HG02981 (cell line): ENCODE measurements at regions not wholly inside any gene's neighbourhood (a gene's known extent, or its start where the extent isn't known, plus 50 kb on each side); places are given as distances from the start of the nearest gene placed in this dataset.
"Not testable (repeated sequence)": the region's sequence is repeated elsewhere in the genome, so short reads cannot be mapped to it uniquely, and the experiment has no call there.

Experiments
- ATAC-seq: cut with Tn5 transposase; IDR thresholded peaks from one replicate; pipeline ENCODE4 v1.9.1; 2021; ENCODE audit warnings: mild to moderate bottlenecking, moderate library complexity; ENCODE audit not compliant: unreplicated experiment

DNA sequence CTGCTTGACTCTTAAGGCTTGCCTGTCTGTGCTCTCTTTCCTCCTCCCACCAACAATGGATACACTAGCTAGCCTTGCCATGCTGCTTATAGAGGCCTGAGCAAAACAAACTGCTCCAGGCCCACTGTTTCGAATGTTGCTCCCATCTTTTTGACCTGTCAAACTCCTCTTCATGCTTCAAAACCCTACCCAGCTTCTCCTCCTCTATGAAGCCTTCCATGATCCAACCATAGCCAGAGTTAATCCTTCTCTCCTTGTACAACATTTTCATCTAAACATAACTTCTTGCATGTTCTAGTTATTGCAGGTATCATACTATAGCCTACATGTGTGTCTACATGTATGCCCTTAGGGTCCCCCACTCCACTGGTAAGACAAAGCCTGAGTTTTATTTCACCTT is 426.7 kb upstream of the MGMT start:
- no peak for ATAC-seq

- ATAC-seq: no peak
Observed at GRCh38 chr10:129041916-129042315, 425.1 kb upstream of the MGMT start.

- no peak for ATAC-seq
Observed at GRCh38 chr10:129042776-129043595, 424.1 kb upstream of the MGMT start.

- ATAC-seq: no peak
Observed at GRCh38 chr10:129043691-129044090, 423.4 kb upstream of the MGMT start.

DNA sequence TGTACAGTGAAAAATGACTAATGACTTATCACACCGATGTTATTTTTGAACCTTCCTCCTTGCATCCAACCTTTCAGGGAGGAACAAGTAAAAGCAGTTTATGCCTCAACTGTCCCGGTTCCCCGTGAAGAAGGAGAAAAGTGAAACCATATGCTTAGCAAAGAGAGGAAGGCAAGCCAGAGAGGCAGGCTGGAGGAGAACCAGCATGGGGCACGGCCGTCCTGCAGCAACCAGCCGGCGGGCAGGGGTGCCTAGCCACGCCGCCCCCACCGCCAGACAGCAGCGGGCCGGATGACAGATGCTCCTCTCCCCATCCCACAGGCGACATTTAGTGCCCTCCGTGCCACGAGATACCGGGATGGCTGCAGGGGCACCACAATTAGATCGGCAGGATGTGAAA is 421.4 kb upstream of the MGMT start:
- no peak for ATAC-seq

GRCh38 chr10:129046065-129046681 is 420.9 kb upstream of the MGMT start:
- ATAC-seq: no peak

DNA sequence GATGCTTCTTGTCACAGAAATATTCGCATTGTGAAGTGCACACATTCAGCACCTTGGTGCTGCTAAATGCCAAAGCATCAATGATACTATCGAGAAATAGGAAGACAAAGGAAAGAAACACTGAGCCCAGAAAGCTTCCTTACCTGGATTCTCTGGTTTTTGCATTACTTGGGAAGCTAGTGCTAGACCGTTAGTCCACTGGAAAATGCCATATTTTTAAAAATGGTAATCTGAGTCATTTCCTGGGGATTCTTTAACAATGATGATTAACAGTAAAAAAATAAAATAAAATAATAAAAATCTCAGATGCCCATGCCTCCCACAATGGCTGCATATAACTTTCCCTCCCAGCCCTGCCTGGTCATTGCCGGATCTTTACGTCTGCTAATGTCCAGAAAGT is 420.1 kb upstream of the MGMT start:
- ATAC-seq: no peak

DNA sequence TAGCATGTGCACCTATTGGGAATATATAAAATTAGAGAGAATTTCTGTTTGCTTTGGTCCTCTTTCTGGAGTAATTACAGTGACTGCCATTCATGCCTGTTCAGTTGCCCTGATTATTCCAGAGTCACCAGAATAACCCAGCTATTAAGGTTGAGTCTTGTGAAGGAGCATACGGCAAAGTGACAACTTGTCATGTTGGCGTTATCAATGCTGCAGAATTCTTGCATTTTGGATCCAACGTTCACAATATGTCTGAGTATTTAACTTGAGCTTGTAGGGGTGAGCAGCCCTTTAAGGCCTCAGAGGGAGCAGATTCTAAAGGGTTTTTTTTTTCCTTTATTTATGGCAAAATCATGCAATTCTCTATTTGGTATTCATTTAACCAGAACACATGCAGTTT is 419.4 kb upstream of the MGMT start:
- ATAC-seq: no peak

- ATAC-seq: no peak
Observed at GRCh38 chr10:129048513-129048912, 418.5 kb upstream of the MGMT start.

DNA sequence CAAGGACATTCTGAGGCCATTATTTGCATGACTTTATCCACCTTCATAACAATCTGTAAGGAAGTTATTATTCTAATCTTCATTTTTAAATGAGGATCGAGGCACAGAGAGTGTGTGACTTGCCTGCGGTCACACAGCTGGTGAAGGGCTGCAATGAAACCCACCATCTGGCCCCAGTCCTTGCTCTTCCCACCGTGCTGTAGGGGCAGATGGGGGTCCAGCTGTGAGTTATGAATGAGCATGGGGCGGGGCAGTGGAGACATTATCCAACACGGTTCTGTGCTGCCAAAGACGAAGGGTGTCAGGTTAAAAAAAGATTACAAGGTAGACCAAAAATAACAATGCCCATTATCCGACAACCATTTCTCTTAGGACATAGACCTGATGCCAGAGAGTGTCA is 417.5 kb upstream of the MGMT start:
- ATAC-seq: no peak

DNA sequence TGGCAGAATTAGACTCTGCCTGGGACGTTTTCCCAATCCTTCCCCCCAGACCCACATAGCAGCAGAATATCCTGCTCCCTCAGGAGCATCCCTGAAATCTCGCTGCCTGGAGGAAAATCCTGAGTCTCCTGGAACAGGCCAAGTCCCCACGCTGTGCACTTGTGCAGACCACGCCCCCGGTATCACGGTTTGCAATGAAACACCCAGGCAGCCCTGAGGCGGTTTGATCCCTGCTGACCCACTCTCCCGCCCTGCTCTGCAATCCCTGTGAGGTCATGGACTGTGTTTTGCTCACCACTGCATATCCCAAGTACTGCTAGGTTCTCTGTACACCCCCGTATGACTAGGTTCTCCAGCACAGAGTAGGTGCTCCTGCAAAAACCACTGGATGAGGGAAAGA is 411.8 kb upstream of the MGMT start:
- no peak for ATAC-seq

- no peak for ATAC-seq
Observed at GRCh38 chr10:129055986-129056385, 411.1 kb upstream of the MGMT start.

GRCh38 chr10:129056734-129057689 is 410.0 kb upstream of the MGMT start:
- no peak for ATAC-seq

DNA sequence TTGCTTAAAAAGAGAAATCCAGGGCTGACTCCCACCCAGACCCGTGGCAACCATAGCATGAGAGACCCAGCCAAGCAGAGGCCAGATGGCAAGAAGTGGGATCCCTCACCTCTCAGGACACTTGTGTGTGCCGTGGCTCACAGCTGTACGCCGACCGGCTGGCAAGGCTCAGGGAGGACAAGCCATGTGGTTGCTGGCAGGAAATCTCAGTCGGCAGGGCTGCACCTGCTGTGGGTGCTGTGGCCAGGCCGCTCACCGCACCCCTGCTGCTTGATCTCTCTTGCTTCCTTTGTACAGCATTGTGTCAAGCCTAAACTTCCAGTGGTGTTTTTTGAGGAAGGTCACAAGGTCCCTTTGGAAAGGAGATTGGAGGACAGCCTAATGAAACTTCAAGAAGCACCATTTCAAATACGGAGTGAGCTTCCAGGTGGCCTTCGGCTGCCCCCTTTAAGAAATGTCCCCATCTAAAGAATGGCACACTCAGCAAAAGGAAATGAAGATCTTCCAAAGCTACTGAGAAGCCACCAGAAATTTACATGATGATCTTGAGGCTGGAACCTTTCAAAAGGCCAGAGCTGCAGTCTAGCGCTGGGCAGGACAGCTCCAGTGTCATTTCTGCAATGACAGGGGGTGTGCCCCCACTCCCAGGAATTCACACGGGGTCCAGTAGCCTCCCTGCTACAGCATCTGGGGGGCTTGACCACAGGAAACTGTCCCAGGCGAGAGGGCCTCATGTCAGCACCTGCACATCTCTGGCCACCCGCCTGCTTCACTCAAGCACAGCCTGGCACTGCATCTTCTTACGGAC is 409.0 kb upstream of the MGMT start:
- peak; percentile 86 for ATAC-seq

- no peak for ATAC-seq
Observed at GRCh38 chr10:129058664-129059155, 408.3 kb upstream of the MGMT start.

DNA sequence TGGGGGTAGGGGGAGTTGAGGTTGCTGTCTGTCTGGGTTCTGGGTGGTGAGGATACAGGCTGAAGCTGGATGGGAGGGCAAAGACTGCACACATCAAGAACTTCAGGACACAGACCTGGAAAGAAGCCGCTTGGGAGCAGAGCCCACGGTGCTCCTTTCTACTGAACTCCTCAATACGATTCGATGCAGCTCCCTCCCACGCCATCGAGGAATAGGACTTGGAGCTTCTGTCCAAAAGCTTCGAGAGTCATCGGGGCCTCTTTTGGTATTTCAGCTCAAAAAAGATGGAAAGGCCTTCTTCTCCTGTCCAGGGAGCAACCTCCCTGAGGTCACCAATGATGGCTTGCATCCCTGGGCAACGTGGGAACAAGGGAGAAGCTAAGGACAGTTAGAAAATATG is 407.1 kb upstream of the MGMT start:
- no peak for ATAC-seq

- ATAC-seq: no peak
Observed at GRCh38 chr10:129063212-129063611, 403.8 kb upstream of the MGMT start.

GRCh38 chr10:129063877-129064276 is 403.2 kb upstream of the MGMT start:
- ATAC-seq: no peak

DNA sequence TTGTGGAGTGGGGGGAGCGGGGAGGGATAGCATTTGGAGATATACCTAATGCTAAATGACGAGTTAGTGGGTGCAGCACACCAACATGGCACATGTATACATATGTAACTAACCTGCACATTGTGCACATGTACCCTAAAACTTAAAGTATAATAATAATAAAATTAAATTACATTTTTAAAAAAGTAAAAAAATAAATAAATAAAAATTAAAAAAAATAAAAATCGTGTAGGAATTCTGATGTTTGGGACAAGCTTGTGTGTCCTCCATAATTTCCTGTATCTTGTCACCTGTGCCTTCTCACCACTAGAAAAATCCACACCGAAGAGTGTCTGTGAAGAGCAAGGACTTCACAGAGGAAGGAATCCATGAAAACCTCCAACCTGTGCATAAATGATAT is 400.5 kb upstream of the MGMT start:
- ATAC-seq: not testable (repeated sequence)

GRCh38 chr10:129071411-129071810 is 395.6 kb upstream of the MGMT start:
- not testable (repeated sequence) for ATAC-seq
